T-helper 17 cell (primary cell): ENCODE measurements at regions not wholly inside any gene's neighbourhood (a gene's known extent, or its start where the extent isn't known, plus 50 kb on each side); places are given as distances from the start of the nearest gene placed in this dataset.
"Not testable (repeated sequence)": the region's sequence is repeated elsewhere in the genome, so short reads cannot be mapped to it uniquely, and the experiment has no call there.

Experiments
- ATAC-seq: fragments of 150-1000 bp; cut with Tn5 transposase; 2 replicates; pipeline ENCODE4 v1.10.0; 2021; ENCODE audit warnings: mild to moderate bottlenecking, moderate library complexity
- DNase-seq, 3 donors: peaks; one replicate each; pipeline versions ENCODE4 v3.0.0 to v3.0.0-alpha.2; 2020 to 2021
- H3K9me3 ChIP-seq: one replicate; pipeline ENCODE4 v1.7.0; 2013; ENCODE audit warnings: low read length, mild to moderate bottlenecking; ENCODE audit not compliant: control insufficient read depth, poor library complexity, severe bottlenecking
- H3K27ac Mint-ChIP-seq: one replicate; pipeline ENCODE4 v1.8.0; 2022; ENCODE audit warnings: mild to moderate bottlenecking, moderate library complexity, mixed read lengths
- H3K27me3 Mint-ChIP-seq: one replicate; pipeline ENCODE4 v1.8.0; 2022; ENCODE audit warnings: mixed read lengths
- H3K36me3 Mint-ChIP-seq: one replicate; pipeline ENCODE4 v1.8.0; 2022; ENCODE audit warnings: low read depth, mixed read lengths
- H3K4me1 Mint-ChIP-seq: one replicate; pipeline ENCODE4 v1.8.0; 2022; ENCODE audit warnings: mild to moderate bottlenecking, mixed read lengths
- H3K4me3 Mint-ChIP-seq: one replicate; pipeline ENCODE4 v1.8.0; 2022; ENCODE audit warnings: mild to moderate bottlenecking, moderate library complexity, mixed read lengths

DNA sequence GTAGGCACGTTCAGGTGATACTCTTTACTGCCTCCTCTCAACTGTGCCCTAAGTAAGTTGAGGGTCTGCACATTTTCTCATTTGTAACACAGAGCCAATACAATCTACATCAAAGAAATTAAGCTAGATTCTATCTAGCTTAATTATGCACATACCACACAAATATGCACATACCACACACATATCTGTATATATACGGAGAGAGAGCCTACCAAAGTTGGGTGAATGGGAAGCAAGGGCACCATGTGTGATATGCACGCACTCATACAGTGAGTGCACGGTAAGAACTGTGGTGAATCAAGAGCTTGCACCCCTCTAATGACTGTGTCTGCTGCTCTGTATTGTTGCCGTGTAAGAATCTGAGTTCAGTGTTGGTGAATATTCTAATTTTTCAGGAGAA is 314.9 kb downstream of the ZNF326 start:
- DNase-seq: no peak
- Mint-ChIP-seq H3K27me3 (no peaks in the 10 kb centered on the region), H3K36me3 (no peaks in the 10 kb centered on the region), H3K27ac (no peak overlapping the region), H3K4me3 (no peak overlapping the region), H3K4me1 (no peaks in the 10 kb centered on the region)
- no peaks in the 10 kb centered on the region for H3K9me3 ChIP-seq
- ATAC-seq: no peak

GRCh38 chr1:90308421-90308820 is 313.5 kb downstream of the ZNF326 start:
- no peak for ATAC-seq
- Mint-ChIP-seq H3K4me1 (no peaks in the 10 kb centered on the region), H3K27me3 (no peaks in the 10 kb centered on the region), H3K4me3 (no peak overlapping the region), H3K36me3 (no peaks in the 10 kb centered on the region), H3K27ac (no peak overlapping the region)
- H3K9me3 ChIP-seq: no peaks in the 10 kb centered on the region
- no peak for DNase-seq

- no peaks in the 10 kb centered on the region for H3K27me3 Mint-ChIP-seq
- DNase-seq (no peak), ATAC-seq (no peak)
- no peak overlapping the region for H3K4me3 Mint-ChIP-seq
- H3K9me3 ChIP-seq: no peaks in the 10 kb centered on the region
- H3K4me1 Mint-ChIP-seq: no peaks in the 10 kb centered on the region
- H3K27ac Mint-ChIP-seq: no peak overlapping the region
- H3K36me3 Mint-ChIP-seq: no peaks in the 10 kb centered on the region
Observed at GRCh38 chr1:90305577-90305976, 310.7 kb downstream of the ZNF326 start.

GRCh38 chr1:90296327-90296726 is 301.4 kb downstream of the ZNF326 start:
- no peaks in the 10 kb centered on the region for H3K9me3 ChIP-seq
- ATAC-seq (no peak), DNase-seq (no peak)
- Mint-ChIP-seq H3K27me3 (peaks cover 14% of the 10 kb centered on the region), H3K4me3 (no peak overlapping the region), H3K27ac (no peak overlapping the region), H3K36me3 (no peaks in the 10 kb centered on the region), H3K4me1 (no peaks in the 10 kb centered on the region)

- Mint-ChIP-seq H3K36me3 (no peaks in the 10 kb centered on the region), H3K27me3 (peaks cover 14% of the 10 kb centered on the region), H3K4me3 (no peak overlapping the region), H3K27ac (no peak overlapping the region), H3K4me1 (no peaks in the 10 kb centered on the region)
- DNase-seq (no peak), ATAC-seq (no peak)
- H3K9me3 ChIP-seq: no peaks in the 10 kb centered on the region
Observed at GRCh38 chr1:90295534-90295933, 300.6 kb downstream of the ZNF326 start.

DNA sequence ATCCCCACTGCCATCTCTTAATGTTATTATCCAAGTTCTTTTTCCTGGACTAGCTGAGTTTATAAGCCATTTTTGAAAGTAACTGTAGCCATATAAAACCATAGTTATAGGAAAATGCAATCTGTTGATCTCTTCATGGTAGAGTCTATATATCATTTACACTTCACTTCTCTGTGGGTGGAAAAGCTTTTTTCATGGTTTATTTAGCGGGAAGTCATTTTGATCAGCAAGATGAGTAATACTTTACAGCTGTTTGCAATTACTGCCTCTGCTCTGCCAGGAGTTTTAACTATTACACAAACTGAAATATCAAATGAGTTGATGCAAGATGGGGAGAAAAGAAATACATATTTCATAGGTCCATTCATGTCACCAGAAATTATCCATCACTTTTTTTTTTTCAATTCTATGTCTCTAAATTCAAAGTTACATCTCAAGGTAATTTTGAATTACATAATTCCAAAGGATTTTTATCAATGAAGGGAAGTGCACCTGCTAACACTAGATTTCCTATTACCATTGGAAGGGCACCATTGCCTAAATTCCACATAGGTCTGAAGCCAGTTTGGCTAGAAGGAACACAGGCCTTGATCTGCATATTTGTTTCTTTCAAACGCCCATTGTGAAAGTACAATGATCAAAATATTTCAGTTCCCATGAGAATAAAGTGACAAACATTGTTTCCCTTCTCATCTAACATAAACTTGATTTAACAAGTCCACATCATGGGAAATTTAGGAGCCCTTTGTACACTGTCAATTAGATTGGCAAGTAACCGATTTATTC is 296.7 kb downstream of the ZNF326 start:
- H3K36me3 Mint-ChIP-seq: no peaks in the 10 kb centered on the region
- H3K9me3 ChIP-seq: no peaks in the 10 kb centered on the region
- no peak for DNase-seq
- no peaks in the 10 kb centered on the region for H3K4me1 Mint-ChIP-seq
- ATAC-seq: no peak
- peaks cover 9% of the 10 kb centered on the region for H3K27me3 Mint-ChIP-seq
- no peak overlapping the region for H3K27ac Mint-ChIP-seq
- H3K4me3 Mint-ChIP-seq: no peak overlapping the region

DNA sequence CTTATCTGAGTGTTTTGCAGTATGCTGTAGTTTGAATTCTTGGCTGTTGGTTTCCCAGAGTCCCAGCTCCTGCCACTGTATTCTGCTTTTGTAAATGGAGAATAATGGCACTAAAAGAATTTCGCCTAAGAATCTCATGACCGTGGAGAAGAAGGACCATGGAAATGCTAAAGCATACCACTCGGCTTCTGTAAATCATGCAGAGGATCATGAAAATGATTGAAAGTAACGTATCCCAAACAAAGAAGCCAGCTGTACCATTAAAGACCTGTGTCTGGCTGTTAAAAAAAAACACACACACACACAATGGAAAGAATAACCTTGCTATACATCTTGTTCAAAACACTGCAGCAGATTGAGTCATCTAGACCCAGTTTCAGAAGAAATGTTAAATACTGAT is 287.9 kb downstream of the ZNF326 start:
- Mint-ChIP-seq H3K27ac (no peak overlapping the region), H3K4me3 (no peak overlapping the region), H3K27me3 (peaks cover 19% of the 10 kb centered on the region), H3K36me3 (no peaks in the 10 kb centered on the region), H3K4me1 (no peaks in the 10 kb centered on the region)
- ATAC-seq (no peak), DNase-seq (no peak)
- no peaks in the 10 kb centered on the region for H3K9me3 ChIP-seq

- not testable (repeated sequence) for H3K4me3 Mint-ChIP-seq, H3K36me3 Mint-ChIP-seq, H3K27ac Mint-ChIP-seq, ATAC-seq, DNase-seq, H3K4me1 Mint-ChIP-seq, H3K9me3 ChIP-seq
- H3K27me3 Mint-ChIP-seq: peaks cover 19% of the 10 kb centered on the region
Observed at GRCh38 chr1:90281886-90282285, 287.0 kb downstream of the ZNF326 start.

GRCh38 chr1:90277270-90277669 is 282.4 kb downstream of the ZNF326 start:
- DNase-seq: no peak
- Mint-ChIP-seq H3K4me1 (no peaks in the 10 kb centered on the region), H3K27ac (no peak overlapping the region), H3K4me3 (no peak overlapping the region), H3K36me3 (no peaks in the 10 kb centered on the region), H3K27me3 (peaks cover 25% of the 10 kb centered on the region)
- no peak for ATAC-seq
- H3K9me3 ChIP-seq: peaks cover 3% of the 10 kb centered on the region

- Mint-ChIP-seq H3K4me1 (no peaks in the 10 kb centered on the region), H3K27me3 (peaks cover 11% of the 10 kb centered on the region), H3K27ac (no peak overlapping the region), H3K36me3 (no peaks in the 10 kb centered on the region), H3K4me3 (no peak overlapping the region)
- ATAC-seq (no peak), DNase-seq (no peak)
- H3K9me3 ChIP-seq: peaks cover 3% of the 10 kb centered on the region
Observed at GRCh38 chr1:90274376-90274775, 279.5 kb downstream of the ZNF326 start.

- Mint-ChIP-seq H3K4me1 (no peaks in the 10 kb centered on the region), H3K36me3 (no peaks in the 10 kb centered on the region), H3K27me3 (peaks cover 11% of the 10 kb centered on the region), H3K27ac (no peak overlapping the region), H3K4me3 (no peak overlapping the region)
- ATAC-seq (no peak), DNase-seq (no peak)
- H3K9me3 ChIP-seq: peaks cover 3% of the 10 kb centered on the region
Observed at GRCh38 chr1:90273241-90273774, 278.4 kb downstream of the ZNF326 start.

GRCh38 chr1:90262791-90263190 is 267.9 kb downstream of the ZNF326 start:
- Mint-ChIP-seq H3K36me3 (no peaks in the 10 kb centered on the region), H3K27me3 (peaks cover 13% of the 10 kb centered on the region), H3K4me1 (no peaks in the 10 kb centered on the region), H3K27ac (no peak overlapping the region), H3K4me3 (no peak overlapping the region)
- DNase-seq (no peak), ATAC-seq (no peak)
- H3K9me3 ChIP-seq: no peaks in the 10 kb centered on the region

- no peak for ATAC-seq
- H3K27ac Mint-ChIP-seq: no peak overlapping the region
- H3K4me1 Mint-ChIP-seq: no peaks in the 10 kb centered on the region
- DNase-seq: no peak
- H3K27me3 Mint-ChIP-seq: peaks cover 16% of the 10 kb centered on the region
- no peak overlapping the region for H3K4me3 Mint-ChIP-seq
- no peaks in the 10 kb centered on the region for H3K36me3 Mint-ChIP-seq
- H3K9me3 ChIP-seq: no peaks in the 10 kb centered on the region
Observed at GRCh38 chr1:90262286-90262685, 267.4 kb downstream of the ZNF326 start.

- Mint-ChIP-seq H3K27me3 (no peaks in the 10 kb centered on the region), H3K27ac (no peak overlapping the region), H3K36me3 (no peaks in the 10 kb centered on the region), H3K4me1 (no peaks in the 10 kb centered on the region), H3K4me3 (no peak overlapping the region)
- no peaks in the 10 kb centered on the region for H3K9me3 ChIP-seq
- no peak for DNase-seq
- no peak for ATAC-seq
Observed at GRCh38 chr1:90246069-90246468, 251.2 kb downstream of the ZNF326 start.
